ENCODE measurements at regions not wholly inside any gene's neighbourhood (a gene's known extent, or its start where the extent isn't known, plus 50 kb on each side); places are given as distances from the start of the nearest gene placed in this dataset.

- no peak for TF ChIP-seq CTCF (IDR thresholded peaks at IDR 0.05)
- TF ChIP-seq POLR2A (IDR thresholded peaks at IDR 0.05), result no peak
Measured at GRCh38 chr10:64617085-64617484, 1095.9 kb downstream of the REEP3 start.
